ENCODE measurements at regions not wholly inside any gene's neighbourhood (a gene's known extent, or its start where the extent isn't known, plus 50 kb on each side); places are given as distances from the start of the nearest gene placed in this dataset.
"Not testable (repeated sequence)": the region's sequence is repeated elsewhere in the genome, so short reads cannot be mapped to it uniquely, and the experiment has no call there.

DNA sequence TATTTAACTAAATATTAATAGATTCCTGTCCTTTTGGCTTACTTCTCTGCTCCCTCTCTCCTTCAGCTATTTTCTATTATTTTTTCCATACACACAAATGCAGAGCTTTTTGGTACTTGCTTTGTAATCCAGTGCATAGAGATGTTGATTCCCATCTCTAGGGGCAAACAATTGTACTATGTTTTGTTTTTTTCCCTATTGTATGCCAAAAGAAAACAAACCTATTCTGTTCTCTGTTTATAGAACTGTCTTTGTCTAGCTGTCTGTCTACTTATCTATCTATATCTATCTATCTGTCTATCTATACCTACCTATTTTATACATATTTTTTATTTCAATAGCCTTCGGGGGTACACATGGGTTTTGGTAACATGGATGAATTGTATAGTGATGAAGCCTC lies 121.6 kb upstream of the LIFR start:
- Histone ChIP-seq H3K9me3 (ENCODE audit: control insufficient read depth in 1 of 2, low read length in 2 of 2) (no peaks in the 10 kb centered on the region), H3K36me3 (ENCODE audit: insufficient read depth, low read length) (no peaks in the 10 kb centered on the region), H3K4me1 (ENCODE audit: insufficient read depth, low read length) (no peaks in the 10 kb centered on the region), H3K27me3 (ENCODE audit: insufficient read depth, low read length) (peaks cover 5% of the 10 kb centered on the region), H3K4me3 (ENCODE audit: low read length in 2 of 2) (no peak overlapping the region), H3K27ac (ENCODE audit: low read depth, low read length) (no peak overlapping the region)
- peaks cover 0 to 11% (median under 1%) of the 10 kb centered on the region in 8 donors for H3K9me3 Mint-ChIP-seq
- H3K4me1 Mint-ChIP-seq = no peaks in the 10 kb centered on the region
- POLR2A ChIA-PET (ENCODE audit: partially characterized antibody) = no interaction called here
- no peak for DNase-seq
- H3K36me3 Mint-ChIP-seq = no peaks in the 10 kb centered on the region
- no peak overlapping the region for H3K4me3 Mint-ChIP-seq
- CTCF ChIA-PET (ENCODE audit: partially characterized antibody) = no interaction called here
- intact Hi-C loops (cut with micrococcal nuclease) = no loop called here
- H3K27ac Mint-ChIP-seq = no peak overlapping the region
- peaks cover 0 to 2% of the 10 kb centered on the region in 2 donors for H3K27me3 Mint-ChIP-seq

- H3K27ac Mint-ChIP-seq; H3K27me3 Mint-ChIP-seq; H3K27ac ChIP-seq (ENCODE audit: low read depth, low read length); H3K36me3 ChIP-seq (ENCODE audit: insufficient read depth, low read length); intact Hi-C loops (cut with micrococcal nuclease); H3K27me3 ChIP-seq (ENCODE audit: insufficient read depth, low read length); DNase-seq; CTCF ChIA-PET (ENCODE audit: partially characterized antibody); H3K4me1 ChIP-seq (ENCODE audit: insufficient read depth, low read length); H3K9me3 ChIP-seq (ENCODE audit: control insufficient read depth in 1 of 2, low read length in 2 of 2); H3K4me3 Mint-ChIP-seq; POLR2A ChIA-PET (ENCODE audit: partially characterized antibody); H3K9me3 Mint-ChIP-seq; H3K4me1 Mint-ChIP-seq; H3K4me3 ChIP-seq (ENCODE audit: low read length in 2 of 2); H3K36me3 Mint-ChIP-seq: not testable (repeated sequence)
These were observed 122.3 kb upstream of the LIFR start for GRCh38 chr5:38678697-38679096.

DNA sequence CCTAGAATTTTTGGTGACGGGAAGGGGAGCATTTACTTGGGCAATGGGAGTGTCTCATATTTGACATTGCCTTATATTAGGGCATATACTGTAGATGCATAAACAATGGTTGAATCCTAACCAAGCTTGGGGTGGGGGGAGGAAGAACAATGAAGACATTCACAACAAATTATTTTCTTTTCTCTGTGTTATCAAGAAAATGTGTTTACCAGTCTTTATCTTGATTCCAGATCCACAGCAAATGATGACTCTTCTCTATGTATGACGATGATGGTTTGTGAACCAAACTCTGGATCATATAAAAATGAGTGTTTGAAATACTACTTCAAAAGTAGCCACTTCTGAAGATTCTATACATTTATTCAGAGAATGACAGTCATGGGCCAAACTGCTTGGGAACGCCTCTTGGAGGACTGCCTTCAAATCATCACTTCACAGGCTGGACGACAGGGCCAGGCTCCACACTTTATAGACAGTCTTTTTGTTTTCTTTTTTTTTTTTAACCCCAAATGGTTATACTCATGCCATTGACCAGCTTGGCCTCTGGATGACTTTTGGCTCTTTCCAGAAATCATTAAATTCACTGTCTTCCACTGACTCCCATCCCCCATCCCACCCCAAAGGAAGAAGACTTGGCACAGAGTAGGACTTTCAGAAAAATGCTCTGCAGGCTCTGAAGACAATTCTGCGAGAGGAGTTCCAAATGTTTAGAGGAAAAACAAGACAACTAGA lies 123.8 kb upstream of the LIFR start:
- intact Hi-C loops (cut with micrococcal nuclease) = no loop called here
- ChIA-PET CTCF (ENCODE audit: partially characterized antibody) (no interaction called here), POLR2A (ENCODE audit: partially characterized antibody) (no interaction called here)

DNA sequence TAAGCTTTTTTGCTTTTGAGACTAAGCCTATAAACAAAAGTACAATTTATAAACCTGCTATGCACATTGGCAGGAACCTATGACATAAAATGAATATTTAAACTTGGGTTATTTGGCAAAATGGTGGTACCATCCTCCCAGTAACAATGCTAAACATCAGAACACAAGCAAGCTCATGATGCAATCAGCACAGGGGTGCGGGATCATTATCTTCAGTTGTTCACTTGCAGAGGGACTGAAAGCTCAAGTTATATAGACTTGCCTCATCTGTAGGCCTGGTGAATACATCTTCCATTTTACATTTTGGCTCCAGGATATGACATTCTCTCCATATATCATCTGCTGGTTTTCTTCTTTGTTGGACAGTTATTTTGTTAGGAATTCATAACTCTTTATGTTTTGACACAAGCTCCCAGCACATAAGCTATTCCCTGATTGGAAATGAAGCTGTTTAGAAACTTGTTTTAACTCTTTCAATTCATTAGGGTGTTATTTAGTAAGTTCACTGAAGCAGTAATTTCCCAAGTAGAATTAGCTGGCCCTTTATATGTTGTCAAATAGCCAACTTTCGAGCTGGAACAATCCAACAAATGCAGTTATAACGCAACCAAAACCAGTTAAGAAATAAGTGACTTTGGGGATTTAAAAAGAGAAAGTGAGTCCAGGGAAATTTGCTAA lies 124.7 kb upstream of the LIFR start:
- ChIA-PET CTCF (ENCODE audit: partially characterized antibody) (no interaction called here), POLR2A (ENCODE audit: partially characterized antibody) (no interaction called here)
- H3K27ac Mint-ChIP-seq = no peak overlapping the region
- H3K4me3 Mint-ChIP-seq = no peak overlapping the region
- Histone ChIP-seq H3K4me3 (ENCODE audit: low read length in 2 of 2) (no peak overlapping the region), H3K4me1 (ENCODE audit: insufficient read depth, low read length) (no peaks in the 10 kb centered on the region), H3K27ac (ENCODE audit: low read depth, low read length) (no peak overlapping the region), H3K27me3 (ENCODE audit: insufficient read depth, low read length) (peaks cover 6% of the 10 kb centered on the region), H3K36me3 (ENCODE audit: insufficient read depth, low read length) (no peaks in the 10 kb centered on the region), H3K9me3 (ENCODE audit: control insufficient read depth in 1 of 2, low read length in 2 of 2) (no peaks in the 10 kb centered on the region)
- no peaks in the 10 kb centered on the region for H3K9me3 Mint-ChIP-seq
- intact Hi-C loops (cut with micrococcal nuclease) = no loop called here
- no peaks in the 10 kb centered on the region for H3K4me1 Mint-ChIP-seq
- no peak for DNase-seq
- peaks cover 0 to 2% of the 10 kb centered on the region in 2 donors for H3K27me3 Mint-ChIP-seq
- no peaks in the 10 kb centered on the region for H3K36me3 Mint-ChIP-seq

More for the DNA sequence above, 123.8 kb upstream of the LIFR start:
- Histone ChIP-seq H3K36me3 (ENCODE audit: insufficient read depth, low read length) (no peaks in the 10 kb centered on the region), H3K27ac (ENCODE audit: low read depth, low read length) (no peak overlapping the region), H3K4me1 (ENCODE audit: insufficient read depth, low read length) (no peaks in the 10 kb centered on the region), H3K9me3 (ENCODE audit: control insufficient read depth in 1 of 2, low read length in 2 of 2) (no peaks in the 10 kb centered on the region), H3K4me3 (ENCODE audit: low read length in 2 of 2) (no peak overlapping the region), H3K27me3 (ENCODE audit: insufficient read depth, low read length) (peaks cover 8% of the 10 kb centered on the region)
- H3K4me1 Mint-ChIP-seq = no peaks in the 10 kb centered on the region
- DNase-seq = no peak
- H3K36me3 Mint-ChIP-seq = no peaks in the 10 kb centered on the region
- no peak overlapping the region for H3K4me3 Mint-ChIP-seq
- no peaks in the 10 kb centered on the region for H3K27me3 Mint-ChIP-seq
- peaks cover 0 to 7% (median 0%) of the 10 kb centered on the region in 8 donors for H3K9me3 Mint-ChIP-seq
- H3K27ac Mint-ChIP-seq = no peak overlapping the region

DNA sequence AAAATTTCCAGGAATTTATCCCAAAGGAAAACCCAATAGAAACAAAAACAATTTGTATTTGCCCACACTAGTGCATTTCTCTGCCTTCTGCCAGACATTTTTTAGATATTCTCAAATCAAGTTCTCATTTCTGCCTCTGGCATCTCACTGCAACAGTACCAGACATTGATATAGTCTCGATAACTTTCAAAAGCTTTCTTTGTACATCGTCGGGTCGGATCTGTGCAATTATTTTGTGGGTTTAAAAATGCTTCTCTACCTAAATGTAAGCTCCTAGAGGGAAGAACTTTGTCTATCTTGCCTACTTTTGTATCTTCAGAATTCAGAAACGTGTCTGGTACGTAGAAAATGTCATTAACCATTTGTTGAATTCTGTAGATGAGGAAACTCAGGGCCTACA lies 125.5 kb upstream of the LIFR start:
- intact Hi-C loops (cut with micrococcal nuclease) = no loop called here
- no peak overlapping the region for H3K27ac Mint-ChIP-seq
- no peaks in the 10 kb centered on the region for H3K9me3 ChIP-seq (ENCODE audit: control insufficient read depth in 1 of 2, low read length in 2 of 2)
- H3K4me3 ChIP-seq (ENCODE audit: low read length in 2 of 2) = no peak overlapping the region
- H3K27me3 ChIP-seq (ENCODE audit: insufficient read depth, low read length) = peaks cover 4% of the 10 kb centered on the region
- DNase-seq = no peak
- H3K4me3 Mint-ChIP-seq = no peak overlapping the region
- no peaks in the 10 kb centered on the region for H3K4me1 ChIP-seq (ENCODE audit: insufficient read depth, low read length)
- peaks cover 0 to 2% (median 0%) of the 10 kb centered on the region in 8 donors for H3K9me3 Mint-ChIP-seq
- H3K36me3 ChIP-seq (ENCODE audit: insufficient read depth, low read length) = no peaks in the 10 kb centered on the region
- CTCF ChIA-PET (ENCODE audit: partially characterized antibody) = no interaction called here
- peaks cover 0 to 2% of the 10 kb centered on the region in 2 donors for H3K27me3 Mint-ChIP-seq
- H3K36me3 Mint-ChIP-seq = no peaks in the 10 kb centered on the region
- no peaks in the 10 kb centered on the region for H3K4me1 Mint-ChIP-seq
- no peak overlapping the region for H3K27ac ChIP-seq (ENCODE audit: low read depth, low read length)
- POLR2A ChIA-PET (ENCODE audit: partially characterized antibody) = no interaction called here

GRCh38 chr5:38686658-38687057 lies 130.2 kb upstream of the LIFR start:
- Histone ChIP-seq H3K36me3 (ENCODE audit: insufficient read depth, low read length) (no peaks in the 10 kb centered on the region), H3K9me3 (ENCODE audit: control insufficient read depth in 1 of 2, low read length in 2 of 2) (no peaks in the 10 kb centered on the region), H3K27ac (ENCODE audit: low read depth, low read length) (no peak overlapping the region), H3K27me3 (ENCODE audit: insufficient read depth, low read length) (peaks cover 4% of the 10 kb centered on the region), H3K4me1 (ENCODE audit: insufficient read depth, low read length) (no peaks in the 10 kb centered on the region), H3K4me3 (ENCODE audit: low read length in 2 of 2) (no peak overlapping the region)
- no peak for DNase-seq
- intact Hi-C loops (cut with micrococcal nuclease) = no loop called here
- Mint-ChIP-seq H3K4me1 (no peaks in the 10 kb centered on the region), H3K36me3 (no peaks in the 10 kb centered on the region), H3K9me3 (peaks cover 0 to 6% (median 1%) of the 10 kb centered on the region in 8 donors), H3K4me3 (no peak overlapping the region), H3K27ac (no peak overlapping the region), H3K27me3 (peaks cover 11 to 15% of the 10 kb centered on the region in 2 donors)
- ChIA-PET POLR2A (ENCODE audit: partially characterized antibody) (no interaction called here), CTCF (ENCODE audit: partially characterized antibody) (no interaction called here)

- peaks cover 0 to 9% (median 1%) of the 10 kb centered on the region in 8 donors for H3K9me3 Mint-ChIP-seq
- H3K27me3 Mint-ChIP-seq = peaks cover 19 to 22% of the 10 kb centered on the region in 2 donors
- no peaks in the 10 kb centered on the region for H3K27me3 ChIP-seq (ENCODE audit: insufficient read depth, low read length)
- H3K4me3 ChIP-seq (ENCODE audit: low read length in 2 of 2) = no peak overlapping the region
- no peak overlapping the region for H3K27ac Mint-ChIP-seq
- H3K9me3 ChIP-seq (ENCODE audit: control insufficient read depth in 1 of 2, low read length in 2 of 2) = no peaks in the 10 kb centered on the region
- no peak overlapping the region for H3K4me3 Mint-ChIP-seq
- no peaks in the 10 kb centered on the region for H3K36me3 Mint-ChIP-seq
- H3K36me3 ChIP-seq (ENCODE audit: insufficient read depth, low read length) = no peaks in the 10 kb centered on the region
- ChIA-PET CTCF (ENCODE audit: partially characterized antibody) (no interaction called here), POLR2A (ENCODE audit: partially characterized antibody) (no interaction called here)
- no peaks in the 10 kb centered on the region for H3K4me1 ChIP-seq (ENCODE audit: insufficient read depth, low read length)
- H3K4me1 Mint-ChIP-seq = peaks cover 0 to 1% (median 0%) of the 10 kb centered on the region in 4 donors
- intact Hi-C loops (cut with micrococcal nuclease) = no loop called here
- DNase-seq = no peak
- no peak overlapping the region for H3K27ac ChIP-seq (ENCODE audit: low read depth, low read length)
These were observed 135.9 kb upstream of the LIFR start for GRCh38 chr5:38692346-38692745.
